ENCODE measurements at regions not wholly inside any gene's neighbourhood (a gene's known extent, or its start where the extent isn't known, plus 50 kb on each side); places are given as distances from the start of the nearest gene placed in this dataset.
A peak's percentile ranks its signal among the peaks of the same experiment; 100 is the strongest.

DNA sequence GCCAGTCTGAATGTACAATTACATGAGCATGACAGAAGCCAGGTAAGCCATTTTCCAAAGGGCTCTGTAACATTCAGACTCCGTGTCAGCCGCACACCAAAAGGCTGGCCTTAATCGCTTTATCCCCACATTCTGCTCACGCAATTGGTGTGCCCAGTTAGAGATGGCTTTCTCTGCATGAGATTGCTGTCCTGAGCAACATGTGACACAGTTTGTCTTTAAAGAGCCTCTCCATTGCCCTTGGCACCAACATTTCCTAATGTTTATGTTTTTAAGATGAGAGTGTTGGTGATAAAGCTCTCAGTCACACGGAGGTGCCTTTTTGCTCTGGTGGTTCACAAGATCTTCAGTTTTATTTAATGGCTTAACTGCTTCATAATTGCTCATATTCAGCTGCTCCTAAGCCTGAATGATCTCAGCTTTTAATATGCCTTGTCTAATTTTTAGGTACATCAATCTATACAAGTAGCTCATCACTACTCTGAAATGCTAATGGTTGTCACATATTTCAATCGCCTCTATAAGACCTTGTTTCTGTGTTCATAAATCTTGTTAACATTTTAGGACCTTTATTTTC lies 164.8 kb upstream of the ACVR2A start:
- Histone ChIP-seq H3K27ac (no peak overlapping the region), H3K9me3 (no peaks in the 10 kb centered on the region), H3K4me1 (no peaks in the 10 kb centered on the region), H3K36me3 (no peaks in the 10 kb centered on the region), H3K4me3 (no peak overlapping the region), H3K27me3 (no peaks in the 10 kb centered on the region)
- TF ChIP-seq, protein P1, sequence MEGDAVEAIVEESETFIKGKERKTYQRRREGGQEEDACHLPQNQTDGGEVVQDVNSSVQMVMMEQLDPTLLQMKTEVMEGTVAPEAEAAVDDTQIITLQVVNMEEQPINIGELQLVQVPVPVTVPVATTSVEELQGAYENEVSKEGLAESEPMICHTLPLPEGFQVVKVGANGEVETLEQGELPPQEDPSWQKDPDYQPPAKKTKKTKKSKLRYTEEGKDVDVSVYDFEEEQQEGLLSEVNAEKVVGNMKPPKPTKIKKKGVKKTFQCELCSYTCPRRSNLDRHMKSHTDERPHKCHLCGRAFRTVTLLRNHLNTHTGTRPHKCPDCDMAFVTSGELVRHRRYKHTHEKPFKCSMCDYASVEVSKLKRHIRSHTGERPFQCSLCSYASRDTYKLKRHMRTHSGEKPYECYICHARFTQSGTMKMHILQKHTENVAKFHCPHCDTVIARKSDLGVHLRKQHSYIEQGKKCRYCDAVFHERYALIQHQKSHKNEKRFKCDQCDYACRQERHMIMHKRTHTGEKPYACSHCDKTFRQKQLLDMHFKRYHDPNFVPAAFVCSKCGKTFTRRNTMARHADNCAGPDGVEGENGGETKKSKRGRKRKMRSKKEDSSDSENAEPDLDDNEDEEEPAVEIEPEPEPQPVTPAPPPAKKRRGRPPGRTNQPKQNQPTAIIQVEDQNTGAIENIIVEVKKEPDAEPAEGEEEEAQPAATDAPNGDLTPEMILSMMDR (IDR thresholded peaks at IDR 0.05): no peak
- TF ChIP-seq POLR2A (IDR thresholded peaks at IDR 0.05): no peak
- DNase-seq: no peak

DNA sequence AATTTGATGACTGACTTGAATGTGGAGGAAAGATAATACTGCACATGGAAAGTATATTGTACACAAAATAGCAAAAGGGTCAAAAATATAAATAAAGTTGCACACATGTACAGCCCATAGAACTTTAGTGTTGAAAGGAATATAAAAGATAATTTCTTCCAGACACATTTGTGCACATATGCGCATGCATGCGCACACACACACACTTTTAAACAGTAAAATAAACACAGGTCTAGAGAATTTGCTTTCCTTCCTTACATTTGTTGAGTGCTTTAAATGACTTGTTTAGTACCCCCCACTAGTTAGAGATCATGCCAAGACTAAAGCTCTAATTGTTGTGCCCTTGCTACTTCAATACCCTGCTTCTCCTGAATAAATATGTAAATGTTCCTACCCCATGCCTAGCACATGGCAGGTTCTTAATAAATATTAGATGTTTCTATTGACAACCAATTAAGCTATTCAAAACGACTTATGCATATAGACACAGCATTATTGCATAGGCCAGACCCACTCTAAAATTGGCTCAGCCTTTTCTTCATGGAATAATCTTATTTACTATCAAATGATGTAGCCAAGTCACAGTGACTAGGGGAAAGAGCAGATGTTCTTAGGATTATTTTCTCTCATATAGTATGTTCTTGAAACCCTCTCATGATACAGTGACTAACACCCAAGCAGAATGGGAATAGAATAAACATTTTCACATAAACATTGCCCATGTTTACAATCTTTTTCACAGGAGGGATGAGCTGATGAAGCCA lies 165.5 kb upstream of the ACVR2A start:
- TF ChIP-seq, protein P1 (IDR thresholded peaks at IDR 0.05): no peak
- Histone ChIP-seq H3K36me3 (no peaks in the 10 kb centered on the region), H3K4me1 (no peaks in the 10 kb centered on the region), H3K4me3 (no peak overlapping the region), H3K27me3 (no peaks in the 10 kb centered on the region), H3K9me3 (no peaks in the 10 kb centered on the region), H3K27ac (no peak overlapping the region)
- no peak for DNase-seq

DNA sequence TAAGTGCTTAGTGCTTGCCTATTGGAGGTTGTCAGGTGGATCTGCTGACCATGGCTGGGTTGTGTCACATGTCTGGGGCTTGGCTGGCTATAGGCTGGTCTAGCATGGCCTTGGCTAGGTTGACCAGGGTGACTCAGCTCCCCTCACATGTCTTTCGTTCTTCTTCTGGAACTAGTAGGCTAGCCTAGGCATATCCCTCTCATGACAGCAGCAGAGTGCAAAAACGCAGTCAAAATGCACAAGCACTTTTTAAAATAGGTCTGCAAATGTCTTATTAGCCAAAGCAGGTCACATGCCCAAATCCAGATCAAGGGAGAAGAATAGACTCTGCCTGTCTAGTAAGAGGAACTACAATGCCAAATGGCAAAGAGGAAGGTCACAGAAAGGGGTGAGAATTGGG lies 179.7 kb upstream of the ACVR2A start:
- Histone ChIP-seq H3K9me3 (no peaks in the 10 kb centered on the region), H3K4me3 (no peak overlapping the region), H3K4me1 (no peaks in the 10 kb centered on the region), H3K36me3 (no peaks in the 10 kb centered on the region), H3K27ac (no peak overlapping the region), H3K27me3 (no peaks in the 10 kb centered on the region)
- DNase-seq: no peak
- no peak for TF ChIP-seq POLR2A (IDR thresholded peaks at IDR 0.05)
- TF ChIP-seq, protein P1 (IDR thresholded peaks at IDR 0.05): no peak

DNA sequence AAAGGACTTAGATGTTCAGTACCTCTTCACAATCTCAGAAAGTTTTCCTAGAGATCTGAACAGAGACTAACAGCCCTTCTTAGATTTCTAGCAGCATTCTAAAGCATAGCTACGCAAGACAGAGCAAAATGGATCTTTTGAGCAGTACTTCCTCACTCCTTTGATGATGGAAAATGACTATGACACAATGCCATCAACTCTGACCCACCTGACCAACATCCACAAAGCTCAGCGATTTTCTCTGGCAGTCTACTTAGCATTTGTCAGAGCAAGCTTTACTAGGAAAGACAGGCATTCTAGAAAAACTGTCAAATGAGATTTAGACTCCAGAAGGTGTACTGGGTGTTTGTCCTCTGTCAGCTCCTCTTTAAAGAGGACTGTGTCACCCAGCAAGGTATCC lies 180.9 kb upstream of the ACVR2A start:
- TF ChIP-seq, protein P1 (IDR thresholded peaks at IDR 0.05): no peak
- TF ChIP-seq POLR2A (IDR thresholded peaks at IDR 0.05): no peak
- Histone ChIP-seq H3K4me1 (no peaks in the 10 kb centered on the region), H3K27ac (peak overlapping the region in 2 of 4 donors; percentile 9 to 11), H3K4me3 (no peak overlapping the region), H3K36me3 (no peaks in the 10 kb centered on the region), H3K9me3 (no peaks in the 10 kb centered on the region), H3K27me3 (no peaks in the 10 kb centered on the region)
- no peak for DNase-seq

DNA sequence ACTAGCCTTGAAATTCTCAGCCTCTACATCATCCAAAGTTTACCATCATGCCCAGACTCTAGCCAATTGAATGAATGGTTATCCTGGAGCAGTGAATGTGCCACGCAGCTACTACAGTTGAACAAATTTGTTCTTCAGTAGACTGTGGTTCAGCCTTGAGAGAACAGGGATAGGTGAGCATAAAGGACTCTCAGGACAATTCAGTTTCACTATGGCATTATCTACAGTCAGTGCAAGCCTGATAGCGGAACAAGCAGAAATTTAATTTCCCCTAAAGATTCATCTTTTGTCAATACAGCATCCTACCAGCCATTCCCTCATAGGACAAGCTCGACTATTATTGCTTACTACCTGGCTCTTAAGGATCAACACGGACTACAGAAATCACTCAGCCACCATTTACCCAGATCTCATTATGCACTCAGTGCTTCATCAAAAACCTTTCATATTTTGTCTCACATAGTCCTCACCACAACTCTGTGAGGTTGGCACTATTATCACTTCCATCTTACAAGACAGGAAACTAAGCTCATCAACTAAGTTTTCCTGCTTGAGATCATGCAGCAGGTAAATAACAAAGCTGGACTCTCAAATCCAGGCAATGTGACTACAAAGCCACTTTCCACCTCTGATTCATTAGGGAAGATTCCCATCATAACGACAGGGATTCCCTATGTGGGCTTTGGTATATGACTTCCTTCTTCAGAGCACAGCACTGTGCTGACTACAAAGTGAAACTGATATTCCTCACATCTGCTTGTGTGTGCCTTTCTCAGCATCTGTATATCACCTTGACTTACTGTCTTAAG lies 181.5 kb upstream of the ACVR2A start:
- Histone ChIP-seq H3K27ac (peak overlapping the region in 2 of 4 donors; percentile 11 to 39), H3K4me3 (no peak overlapping the region), H3K4me1 (no peaks in the 10 kb centered on the region), H3K27me3 (no peaks in the 10 kb centered on the region), H3K9me3 (no peaks in the 10 kb centered on the region), H3K36me3 (no peaks in the 10 kb centered on the region)
- no peak for DNase-seq
- TF ChIP-seq, protein P1 (IDR thresholded peaks at IDR 0.05): no peak
- no peak for TF ChIP-seq POLR2A (IDR thresholded peaks at IDR 0.05)

All from Peyer's patch (tissue), 4 donors.